ENCODE measurements at regions not wholly inside any gene's neighbourhood (a gene's known extent, or its start where the extent isn't known, plus 50 kb on each side); places are given as distances from the start of the nearest gene placed in this dataset.

- POLR2A ChIA-PET = no interaction called here
- Histone ChIP-seq H4K20me1 (replicated peaks; ENCODE audit: control insufficient read depth, extremely low read depth, insufficient read depth, low read length) (no peaks in the 10 kb centered on the region), H2AFZ (ENCODE audit: low read depth, low read length) (no peak overlapping the region), H3K4me3 (replicated peaks in 1 of 3; ENCODE audit: insufficient read depth in 1 of 3, low read depth in 1 of 3, low read length in 3 of 3) (no peak overlapping the region), H3K27ac (ENCODE audit: insufficient read depth, low read depth, low read length) (no peak overlapping the region), H3K9ac (replicated peaks; ENCODE audit: extremely low read depth, insufficient read depth, low read length) (no peak overlapping the region), H3K9me1 (replicated peaks; ENCODE audit: control insufficient read depth, extremely low read depth, insufficient read depth, low read length) (no peaks in the 10 kb centered on the region), H3K79me2 (ENCODE audit: control insufficient read depth, insufficient read depth, low read length) (no peaks in the 10 kb centered on the region), H3K4me1 (ENCODE audit: control insufficient read depth, extremely low read depth, insufficient read depth, low read length) (no peaks in the 10 kb centered on the region), H3K9me3 (replicated peaks; ENCODE audit: control insufficient read depth, insufficient read depth, low read length) (no peaks in the 10 kb centered on the region), H3K4me2 (ENCODE audit: insufficient read depth, low read length) (no peak overlapping the region), H3K27me3 (ENCODE audit: control insufficient read depth in 2 of 2, insufficient read depth in 2 of 2, low read length in 2 of 2) (no peaks in the 10 kb centered on the region), H3K36me3 (ENCODE audit: control insufficient read depth in 2 of 2, extremely low read depth in 1 of 2, insufficient read depth in 2 of 2, low read length in 2 of 2) (no peaks in the 10 kb centered on the region)
- TF ChIP-seq GATA2 (IDR thresholded peaks at IDR 0.05; ENCODE audit: insufficient read depth, insufficient read length, low read depth, low read length) (no peak), MYC (IDR thresholded peaks at IDR 0.05; ENCODE audit: low read depth, low read length) (no peak), FOS (IDR thresholded peaks at IDR 0.05; ENCODE audit: borderline replicate concordance, insufficient read depth, low read length) (no peak), MAX (IDR thresholded peaks at IDR 0.05; ENCODE audit: insufficient read depth, insufficient read length) (no peak), POLR2A (IDR thresholded peaks at IDR 0.05; ENCODE audit: low read depth, low read length) (no peak), POLR2AphosphoS5 (IDR thresholded peaks at IDR 0.05; ENCODE audit: insufficient read depth, low read depth, low read length) (no peak), JUN (IDR thresholded peaks at IDR 0.05; ENCODE audit: borderline replicate concordance, insufficient read depth, insufficient read length, low read depth) (no peak), CTCF (IDR thresholded peaks at IDR 0.05; ENCODE audit: extremely low read depth in 1 of 2, insufficient read depth in 1 of 2, low read depth in 1 of 2, low read length in 2 of 2) (no peak), EZH2 (IDR thresholded peaks at IDR 0.05; ENCODE audit: borderline replicate concordance, low read depth, low read length, severe bottlenecking) (no peak)
- CTCF ChIA-PET = no interaction called here
- BruUV-seq (replicated peaks) = no TSS peak
- intact Hi-C loops (cut with micrococcal nuclease) (no loop called here), dilution Hi-C loops (cut with MboI; ENCODE audit: extremely low pct_ligation_motif_present, low sequenced_read_pairs) (no loop called here)
- no peak for DNase-seq (ENCODE audit: low read depth, low spot score)
- FAIRE-seq = no peak
These were observed 466.6 kb downstream of the FLRT2 start for GRCh38 chr14:85996551-85996950.
